Suppressor macrophage (primary cell): ENCODE measurements at regions not wholly inside any gene's neighbourhood (a gene's known extent, or its start where the extent isn't known, plus 50 kb on each side); places are given as distances from the start of the nearest gene placed in this dataset.

Source experiments
- DNase-seq, 4 experiments: peaks; one replicate each; pipeline ENCODE4 v3.0.0-alpha.2; 2020 to 2022

DNA sequence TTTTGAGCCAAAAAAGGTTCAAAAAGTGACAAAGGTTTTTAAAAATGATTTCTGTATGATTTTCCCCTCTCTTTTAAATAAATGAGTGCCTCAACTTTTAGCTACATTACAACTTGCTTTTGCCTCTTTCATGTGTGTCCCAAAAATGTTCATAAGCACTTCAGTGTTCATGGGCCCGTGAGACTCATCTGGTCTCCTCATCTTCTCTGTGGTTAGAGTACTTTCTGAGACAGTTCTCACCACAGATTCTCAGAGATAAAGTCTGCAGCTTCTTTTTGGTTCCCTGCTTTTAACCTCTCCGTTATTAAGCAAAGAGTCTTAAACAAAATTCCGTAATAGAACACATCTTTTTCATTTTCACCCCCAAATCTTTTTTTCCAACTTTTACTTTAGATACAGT lies 156.9 kb downstream of the DLEU7 start:
- DNase-seq = no peak

DNA sequence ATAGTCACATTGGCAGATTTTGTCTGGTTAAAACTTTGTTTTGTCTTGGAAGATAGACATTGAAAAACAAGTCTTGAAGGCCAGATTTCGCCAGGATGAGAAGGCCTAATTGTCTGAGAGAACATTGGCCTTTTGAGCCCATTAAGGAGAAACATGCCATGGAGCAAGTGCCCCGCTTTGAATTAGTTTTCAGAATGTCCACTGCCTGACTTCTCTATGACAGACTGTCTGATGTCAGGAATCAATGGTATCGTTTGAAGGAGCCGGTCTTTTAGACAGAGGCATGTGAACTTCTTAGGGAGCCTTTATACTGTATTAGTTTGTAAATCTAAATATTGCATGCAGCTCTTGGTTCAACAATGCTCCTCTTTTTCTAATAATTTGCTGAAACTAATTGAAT lies 155.9 kb downstream of the DLEU7 start:
- no peak for DNase-seq

GRCh38 chr13:50690006-50690405 lies 153.5 kb downstream of the DLEU7 start:
- DNase-seq = no peak

DNA sequence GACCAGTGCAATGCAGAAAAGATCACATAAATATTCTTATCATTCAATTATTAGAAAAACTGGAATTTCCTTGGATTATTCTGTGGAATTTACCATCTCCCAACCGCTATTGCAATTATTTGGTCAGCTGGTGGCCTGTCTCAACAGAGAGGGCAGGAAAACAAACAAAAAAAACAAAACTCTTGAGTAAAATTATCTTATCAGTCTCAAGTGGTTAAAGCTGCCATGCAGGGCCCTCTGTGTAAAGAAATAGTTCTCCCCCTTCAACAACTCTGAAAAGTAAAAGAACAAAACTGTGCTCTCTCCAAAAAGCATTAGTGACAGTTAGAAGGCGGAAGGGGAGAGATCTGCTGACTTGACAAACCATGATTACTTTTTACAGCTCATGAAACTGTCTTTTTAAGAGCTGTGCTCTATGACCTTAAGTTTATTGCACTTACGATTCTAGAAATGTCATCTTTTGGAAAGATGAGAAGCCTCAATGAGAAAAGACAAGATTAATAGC lies 152.3 kb downstream of the DLEU7 start:
- no peak for DNase-seq

GRCh38 chr13:50691681-50692263 lies 151.7 kb downstream of the DLEU7 start:
- no peak for DNase-seq

DNA sequence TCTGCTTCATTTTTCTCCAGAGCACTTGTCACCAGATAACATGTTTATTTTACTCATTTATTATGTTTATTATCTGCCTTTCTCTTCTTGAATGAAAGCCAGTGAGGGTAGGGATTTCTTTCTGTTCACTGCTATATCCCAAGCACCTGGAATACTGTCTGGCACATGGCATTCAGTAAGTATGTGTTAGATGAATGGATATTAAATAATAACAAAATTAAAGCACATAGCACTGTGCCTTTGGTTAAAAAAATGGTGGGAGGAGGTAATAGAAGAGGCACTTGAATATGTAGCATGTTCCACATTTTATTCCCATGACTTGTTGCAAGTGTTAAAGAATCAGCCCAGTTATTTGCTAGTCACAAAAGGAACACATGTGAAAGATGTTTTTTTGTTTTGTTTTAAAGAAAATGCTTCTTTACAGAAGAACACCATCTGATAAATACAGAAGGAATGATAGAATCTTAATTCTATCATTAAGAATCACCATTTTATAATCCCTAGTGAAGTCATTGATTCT lies 151.0 kb downstream of the DLEU7 start:
- DNase-seq = no peak

GRCh38 chr13:50693727-50694126 lies 149.8 kb downstream of the DLEU7 start:
- DNase-seq = peak in 1 of 4 experiments; percentile 28

- DNase-seq = no peak
Observed at GRCh38 chr13:50697746-50698539, 145.5 kb downstream of the DLEU7 start.

DNA sequence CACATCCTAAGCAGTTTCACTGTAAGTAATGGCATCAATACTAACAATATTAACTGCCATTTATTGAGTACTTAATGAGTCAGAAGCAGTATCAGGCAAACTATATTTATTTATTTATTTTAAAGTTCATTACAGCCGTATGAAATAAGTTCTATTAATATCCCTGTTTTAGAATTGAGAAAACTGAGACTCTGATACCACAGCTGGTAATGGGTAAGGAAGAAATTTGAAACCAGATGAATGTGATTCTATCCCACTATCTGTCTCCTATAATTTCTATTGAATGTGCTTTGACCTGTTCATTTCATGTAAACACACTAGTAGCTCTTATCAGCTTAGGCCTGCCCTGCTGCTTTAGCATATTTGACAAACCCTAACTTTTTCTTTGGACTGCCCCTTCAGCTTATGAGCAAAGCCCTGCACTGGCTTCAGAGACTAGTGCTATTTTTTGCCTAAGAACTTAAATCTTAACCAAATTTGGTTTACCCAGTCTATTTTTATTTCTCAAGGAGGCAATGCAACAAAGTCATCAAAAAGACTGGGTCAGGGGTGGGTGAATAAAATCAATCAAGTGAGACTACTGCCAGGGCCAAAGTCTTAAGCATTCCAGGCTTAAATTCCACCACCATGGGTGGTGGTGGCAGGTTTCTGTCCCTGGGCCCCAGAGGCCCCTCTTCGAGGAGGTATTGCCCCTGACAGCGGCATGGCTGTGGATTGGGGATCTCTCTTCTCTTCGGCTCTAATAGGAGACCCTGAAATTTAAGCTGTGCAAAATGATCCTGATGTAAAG lies 143.4 kb downstream of the DLEU7 start:
- no peak for DNase-seq

GRCh38 chr13:50700664-50701305 lies 142.7 kb downstream of the DLEU7 start:
- DNase-seq = no peak

GRCh38 chr13:50701469-50701868 lies 142.0 kb downstream of the DLEU7 start:
- no peak for DNase-seq

DNA sequence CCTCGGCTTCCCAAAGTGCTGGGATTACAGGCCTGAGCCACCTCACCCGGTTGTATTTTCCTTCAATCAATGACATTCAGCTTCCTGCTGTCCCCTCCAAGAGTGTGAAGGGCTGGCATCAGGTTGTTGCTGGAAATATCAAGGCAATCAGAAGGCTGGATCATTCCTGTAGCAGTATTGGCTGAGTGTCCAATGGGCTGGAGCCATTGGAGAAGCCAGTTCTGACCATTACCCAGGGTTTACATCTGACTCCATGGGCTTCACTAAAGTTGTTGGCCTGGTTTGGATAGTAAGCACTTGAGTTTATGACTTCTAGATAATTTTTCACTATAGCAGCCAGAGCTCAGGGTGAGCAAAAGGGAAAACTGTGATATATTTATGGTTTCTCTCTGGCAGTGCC lies 137.0 kb downstream of the DLEU7 start:
- no peak for DNase-seq

- DNase-seq = no peak
Observed at GRCh38 chr13:50707628-50708027, 135.9 kb downstream of the DLEU7 start.

- DNase-seq = peak; percentile 38 to 64 (median 54)
Observed at GRCh38 chr13:50708461-50708860, 135.0 kb downstream of the DLEU7 start.

- DNase-seq = no peak
Observed at GRCh38 chr13:50709058-50709457, 134.4 kb downstream of the DLEU7 start.

GRCh38 chr13:50711131-50711815 lies 132.2 kb downstream of the DLEU7 start:
- no peak for DNase-seq

GRCh38 chr13:50711996-50712395 lies 131.5 kb downstream of the DLEU7 start:
- DNase-seq = no peak

DNA sequence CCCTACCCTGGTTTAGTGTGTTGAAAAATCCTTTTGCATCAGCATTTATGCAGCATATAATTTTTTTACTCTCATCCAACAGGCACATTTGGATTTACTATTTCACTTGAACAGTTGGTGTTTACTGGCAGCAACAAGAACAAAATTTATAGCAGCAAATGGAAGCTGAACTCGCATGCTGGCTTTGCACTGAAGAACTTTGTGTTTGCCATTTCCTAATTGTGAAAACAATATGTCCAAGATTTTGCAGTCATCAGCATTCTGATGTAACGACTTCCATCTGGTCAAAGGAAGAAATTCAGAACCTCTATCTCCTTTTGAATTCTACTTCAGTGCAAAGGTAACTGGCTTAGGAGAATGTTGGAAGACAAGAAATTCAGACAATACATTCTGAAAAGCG lies 131.0 kb downstream of the DLEU7 start:
- peak; percentile 16 to 70 (median 37) for DNase-seq

DNA sequence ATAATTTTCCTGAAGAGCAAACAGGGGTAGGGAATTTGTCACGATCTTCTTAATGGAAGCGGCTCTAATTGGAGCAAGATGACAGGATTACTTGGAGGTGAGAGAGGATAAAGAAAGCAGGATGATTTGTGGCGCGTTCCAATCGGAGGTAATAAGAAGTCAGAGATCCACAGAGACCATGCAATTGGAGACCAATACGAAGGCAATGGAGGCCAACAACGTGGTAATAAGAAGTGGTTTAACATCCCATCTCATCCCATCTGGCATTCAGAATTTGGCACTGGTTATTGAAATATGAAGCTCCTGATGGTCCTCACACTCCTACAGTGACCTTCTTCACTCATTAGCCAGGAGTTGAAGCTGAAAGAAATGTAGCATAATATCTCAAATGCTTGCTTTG lies 130.6 kb downstream of the DLEU7 start:
- DNase-seq = no peak

DNA sequence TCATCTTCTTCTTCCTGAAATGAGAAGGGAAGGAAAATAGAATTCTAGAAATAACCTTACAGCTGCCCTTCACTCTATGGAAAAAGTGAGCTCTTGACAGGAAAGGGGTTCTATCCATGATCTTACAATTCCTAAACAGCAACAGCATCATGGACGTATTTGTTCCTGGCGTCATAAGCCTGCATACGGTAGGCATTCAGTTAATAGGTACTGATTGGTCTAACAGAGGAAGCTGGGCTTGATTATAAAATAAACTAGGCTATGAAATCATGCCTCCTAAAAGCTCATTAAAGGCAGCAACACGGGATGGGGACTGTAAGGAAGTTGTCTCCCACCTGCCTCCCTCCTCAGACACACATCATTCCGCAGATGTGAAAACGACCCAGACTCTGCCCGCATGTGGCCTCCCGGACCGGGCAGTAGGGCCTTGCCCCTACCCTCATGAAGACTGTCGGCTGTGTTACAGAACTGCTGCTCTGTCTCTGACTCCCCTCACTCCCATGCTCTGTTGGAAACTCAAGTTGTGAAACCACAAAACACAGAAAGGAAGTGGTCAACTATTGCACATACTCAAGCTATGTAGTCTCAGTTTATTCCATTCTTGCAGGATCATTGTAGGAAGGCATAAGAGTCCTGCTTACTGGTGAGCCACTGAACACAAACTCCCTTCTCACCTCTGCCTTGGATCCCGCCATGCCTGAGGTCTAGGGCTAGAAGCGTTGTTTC lies 129.8 kb downstream of the DLEU7 start:
- peak; percentile 81 to 94 (median 87) for DNase-seq

- DNase-seq = peak; percentile 11 to 49 (median 35)
Observed at GRCh38 chr13:50714891-50715290, 128.6 kb downstream of the DLEU7 start.
